ENCODE measurements at regions not wholly inside any gene's neighbourhood (a gene's known extent, or its start where the extent isn't known, plus 50 kb on each side); places are given as distances from the start of the nearest gene placed in this dataset.
"Not testable (repeated sequence)": the region's sequence is repeated elsewhere in the genome, so short reads cannot be mapped to it uniquely, and the experiment has no call there.

GRCh38 chr7:76851617-76852016 is 180.5 kb downstream of the SPDYE17 start:
- TF ChIP-seq CTCF (IDR thresholded peaks at IDR 0.05); POLR2A (IDR thresholded peaks at IDR 0.05); EP300 (IDR thresholded peaks at IDR 0.05; ENCODE audit: low read depth); POLR2AphosphoS5 (IDR thresholded peaks at IDR 0.05): not testable (repeated sequence)
